ENCODE measurements at regions not wholly inside any gene's neighbourhood (a gene's known extent, or its start where the extent isn't known, plus 50 kb on each side); places are given as distances from the start of the nearest gene placed in this dataset.

DNA sequence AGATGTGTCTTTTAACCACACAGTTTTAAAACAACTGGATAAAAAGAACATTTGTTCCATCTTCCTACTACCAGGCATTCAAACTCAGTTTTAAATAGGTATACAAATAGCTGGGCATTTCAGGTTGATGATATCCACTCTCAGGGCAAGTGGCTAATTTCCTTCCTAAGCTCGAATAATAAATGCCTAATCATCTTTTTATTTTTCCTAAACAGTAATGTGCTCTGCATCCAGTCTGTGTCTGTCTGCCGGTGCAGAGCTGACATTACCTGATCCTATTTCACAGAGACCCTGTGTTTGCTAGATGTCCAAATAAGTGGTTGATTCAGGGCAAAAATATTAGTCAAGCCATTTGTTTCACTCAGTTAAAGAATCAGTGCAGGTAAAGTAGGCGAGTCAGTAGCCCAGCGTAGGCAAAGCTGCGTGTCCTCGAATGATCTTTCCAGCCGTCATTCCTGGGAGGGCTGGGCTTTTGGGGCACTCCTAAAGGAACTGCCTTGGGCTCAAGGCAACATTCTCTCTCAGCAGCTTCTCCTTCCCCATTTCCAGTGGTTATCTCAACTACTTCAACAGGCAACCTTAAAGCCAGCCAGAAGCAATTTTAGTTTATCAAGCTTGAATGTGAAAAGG is 74.2 kb upstream of the BMP2 start:
- no peak for DNase-seq (ENCODE audit: low read depth)

DNA sequence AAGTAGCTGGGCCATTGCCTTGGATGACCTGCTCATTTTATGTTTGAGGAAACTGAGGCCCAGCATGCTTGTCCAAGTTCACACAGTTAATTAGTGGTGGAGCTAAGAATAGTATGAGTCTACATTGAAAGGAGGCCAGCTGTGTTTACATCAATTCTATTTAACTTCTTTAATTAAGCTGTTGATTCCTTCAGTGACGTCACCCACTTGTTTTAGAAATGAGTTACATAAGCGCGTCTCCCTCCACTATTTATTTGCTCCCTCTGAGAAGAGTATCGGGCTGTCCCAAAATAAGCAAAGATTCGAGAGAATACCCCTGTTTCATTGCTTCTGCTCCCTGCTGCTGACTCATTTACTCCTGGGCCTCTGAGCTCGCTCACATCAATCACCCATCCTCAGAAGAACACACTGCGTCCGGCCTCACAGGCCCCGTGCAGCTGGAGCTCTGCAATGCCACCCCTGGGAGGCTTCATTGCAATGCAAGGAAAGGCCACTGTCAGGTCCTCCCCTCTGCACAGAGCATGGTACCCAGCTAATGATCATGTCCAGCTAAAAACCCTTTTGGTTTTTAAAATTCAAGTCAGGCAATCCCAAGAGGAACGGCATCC is 74.8 kb upstream of the BMP2 start:
- DNase-seq (ENCODE audit: low read depth): no peak

DNA sequence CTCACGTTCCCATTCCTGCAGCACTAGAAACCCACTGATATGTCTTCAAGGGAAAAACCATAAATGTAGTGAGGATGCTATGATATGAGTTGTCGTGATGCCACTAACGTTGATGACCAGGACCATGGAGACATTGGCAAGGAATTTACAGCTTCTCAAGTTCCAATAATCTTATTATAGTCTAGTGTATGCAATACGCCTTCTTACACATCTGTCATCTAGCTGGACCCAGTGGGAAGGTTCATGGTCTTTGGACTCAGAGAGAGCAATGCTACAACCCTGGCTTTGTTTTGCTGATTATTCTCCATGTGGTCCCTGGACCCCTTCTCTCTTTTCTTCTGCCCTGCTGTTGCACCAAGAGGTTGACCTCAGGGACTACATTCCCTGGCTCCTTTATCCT is 76.0 kb upstream of the BMP2 start:
- no peak for DNase-seq (ENCODE audit: low read depth)

DNA sequence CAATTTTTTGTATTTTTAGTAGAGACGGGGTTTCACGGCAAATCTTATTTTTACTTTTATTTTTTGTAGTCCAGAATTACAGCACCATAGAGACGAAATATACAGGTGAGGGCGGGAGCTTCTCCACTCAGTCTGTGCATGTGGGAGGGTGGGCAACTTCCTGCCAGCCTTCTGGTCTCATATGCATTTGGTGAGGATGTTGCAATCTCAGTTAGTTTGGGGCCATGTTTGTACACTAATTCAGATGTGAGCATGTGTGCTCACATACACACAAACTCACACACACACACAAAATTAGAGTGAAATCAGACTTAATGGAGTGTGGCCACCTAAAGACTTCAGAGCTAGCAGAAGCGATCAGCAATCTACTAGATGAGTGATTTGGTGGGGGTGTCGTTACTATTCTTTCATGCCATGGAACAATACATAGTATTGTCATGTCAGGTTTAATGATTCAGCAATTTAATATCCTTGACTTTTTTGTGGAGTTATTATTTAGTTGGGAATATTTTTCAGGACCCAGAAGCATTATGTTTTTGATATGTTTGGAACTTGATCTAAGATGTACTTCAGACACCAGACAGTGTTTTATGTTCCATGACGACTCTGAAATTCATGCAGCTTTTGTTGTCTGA is 78.0 kb upstream of the BMP2 start:
- DNase-seq (ENCODE audit: low read depth): no peak

DNA sequence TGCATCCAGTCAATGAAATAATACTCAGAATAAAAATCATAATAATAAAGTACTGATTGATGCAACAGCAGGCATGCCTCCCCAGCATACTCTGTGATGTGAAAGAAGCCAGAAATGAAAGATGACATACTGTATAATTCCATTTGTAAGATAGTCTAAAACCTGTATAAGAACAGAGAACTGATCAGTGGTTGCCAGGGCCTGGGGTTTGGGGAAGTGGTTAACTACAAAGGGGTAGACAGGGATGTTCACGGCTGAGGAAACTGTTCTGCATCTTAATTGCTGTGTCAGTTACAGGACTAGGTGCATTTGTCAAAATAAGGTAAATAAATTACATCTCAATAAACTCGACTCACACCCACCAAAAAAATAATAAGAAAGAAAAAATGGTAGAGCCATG is 81.3 kb upstream of the BMP2 start:
- no peak for DNase-seq (ENCODE audit: low read depth)

DNA sequence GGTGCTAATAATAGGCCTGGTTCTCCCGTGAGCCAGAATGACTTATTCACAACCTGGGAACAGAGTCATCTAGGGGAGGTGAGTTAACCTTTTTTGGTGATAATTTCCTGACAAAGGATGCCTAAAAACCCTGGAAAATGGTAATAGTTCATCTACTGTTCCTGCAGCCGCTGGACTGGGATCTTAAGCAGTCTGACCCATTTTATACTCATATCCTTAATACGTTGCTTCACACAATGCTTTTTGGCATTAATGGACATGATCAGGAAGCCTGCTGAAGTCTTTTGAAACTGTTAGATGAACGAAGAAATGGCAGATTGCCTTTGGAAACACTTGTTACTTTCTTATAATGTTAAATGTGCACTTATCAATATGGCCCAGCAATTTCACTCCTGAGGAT is 81.9 kb upstream of the BMP2 start:
- no peak for DNase-seq (ENCODE audit: low read depth)

DNA sequence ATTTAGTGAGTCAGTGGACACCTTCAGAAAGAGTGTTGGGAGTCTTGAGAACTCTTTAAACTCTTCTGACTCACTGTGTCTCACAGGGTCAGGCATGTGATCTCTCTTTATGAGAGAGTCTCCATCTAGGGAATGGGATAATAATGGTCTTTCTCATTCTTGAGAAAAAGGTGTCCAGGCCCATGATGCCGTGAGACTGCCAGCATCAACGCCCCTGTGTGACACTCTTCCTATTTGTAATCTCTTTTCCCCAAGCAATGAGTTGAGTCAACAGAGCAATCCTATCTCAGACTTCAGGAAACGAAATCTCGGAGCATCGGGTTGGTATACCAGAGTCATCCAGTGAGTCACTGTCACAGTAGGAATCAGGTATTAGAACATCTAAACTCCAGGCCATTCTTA is 82.3 kb upstream of the BMP2 start:
- DNase-seq (ENCODE audit: low read depth): peak; percentile 63

DNA sequence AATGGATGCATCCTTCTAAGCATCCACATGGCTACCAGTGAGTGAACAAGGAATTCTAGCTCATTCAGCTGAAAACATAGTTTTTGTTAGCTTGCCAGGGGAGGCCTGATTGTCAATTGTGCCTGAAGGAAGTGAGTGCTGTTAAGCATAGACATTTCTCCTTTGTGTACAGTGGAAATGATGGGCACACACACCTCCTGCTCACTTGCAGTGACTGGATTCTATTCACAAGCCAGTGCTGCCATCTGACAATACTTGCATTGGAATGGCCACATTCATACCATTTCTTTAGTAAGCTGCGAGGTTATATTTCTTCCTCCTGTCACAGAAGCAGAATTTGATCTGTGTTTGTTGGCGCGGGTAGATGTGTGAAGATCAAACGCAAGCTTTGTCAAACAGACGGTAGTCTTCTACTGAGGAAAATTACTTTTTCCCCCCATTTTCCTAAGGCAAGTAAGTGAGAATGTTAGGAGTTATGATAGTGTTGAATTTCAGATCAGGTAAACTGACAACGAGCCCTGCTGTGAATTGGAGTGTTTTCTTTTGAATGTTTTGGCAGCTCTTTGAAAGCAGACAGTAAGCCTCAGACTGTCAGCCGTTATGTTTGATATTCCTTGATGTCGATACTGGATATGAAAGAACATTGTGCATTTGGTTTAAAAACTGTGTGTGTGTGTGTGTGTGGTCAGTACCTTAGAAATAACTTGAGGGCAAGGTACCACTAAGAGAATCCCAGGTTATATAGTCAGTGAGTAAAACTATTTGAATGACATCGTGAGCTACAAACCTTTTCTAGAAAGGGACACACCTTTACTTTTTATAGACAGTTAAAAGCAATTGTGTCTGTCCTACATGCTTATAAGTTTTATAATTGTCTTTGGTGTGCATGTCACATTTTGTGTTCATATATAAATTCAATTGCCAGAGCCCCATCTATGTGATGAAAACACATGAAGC is 84.2 kb upstream of the BMP2 start:
- no peak for DNase-seq (ENCODE audit: low read depth)

DNA sequence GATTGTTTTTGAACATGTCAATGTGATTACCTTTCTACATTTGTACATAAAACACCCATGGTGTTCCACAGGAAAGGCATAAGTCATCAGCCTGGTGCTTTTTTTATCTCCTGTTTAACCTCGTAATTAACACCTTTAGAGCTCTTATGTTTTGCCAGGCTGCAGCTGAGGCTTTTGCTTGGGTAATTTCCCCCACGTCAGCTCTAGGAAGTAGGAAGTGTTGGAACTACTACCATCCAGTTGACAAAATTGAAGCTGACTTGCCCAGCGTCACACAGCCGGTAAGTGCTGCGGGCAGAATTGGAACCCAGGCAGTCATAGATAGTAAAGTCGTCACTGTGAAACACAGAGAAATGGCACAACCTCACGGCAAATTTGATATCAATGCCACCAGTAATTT is 86.6 kb upstream of the BMP2 start:
- no peak for DNase-seq (ENCODE audit: low read depth)

DNA sequence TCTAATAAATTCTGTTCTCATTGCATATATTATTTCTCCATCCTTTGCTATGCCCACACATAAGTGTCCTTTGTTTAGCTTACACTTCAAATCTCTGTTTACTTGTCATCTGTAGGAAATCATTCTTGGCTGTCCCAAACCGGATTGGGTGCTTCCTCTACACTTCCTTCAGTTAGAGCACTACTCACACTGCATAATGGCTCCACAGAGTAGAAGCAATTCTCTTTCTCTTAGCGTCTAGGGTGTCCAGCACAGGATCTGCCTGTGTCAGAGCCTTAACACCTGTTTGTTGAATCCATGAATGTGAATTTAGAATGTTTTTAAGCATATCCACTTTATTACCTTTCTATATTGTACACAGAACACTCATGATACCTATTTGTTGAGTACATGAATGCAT is 87.0 kb upstream of the BMP2 start:
- no peak for DNase-seq (ENCODE audit: low read depth)

DNA sequence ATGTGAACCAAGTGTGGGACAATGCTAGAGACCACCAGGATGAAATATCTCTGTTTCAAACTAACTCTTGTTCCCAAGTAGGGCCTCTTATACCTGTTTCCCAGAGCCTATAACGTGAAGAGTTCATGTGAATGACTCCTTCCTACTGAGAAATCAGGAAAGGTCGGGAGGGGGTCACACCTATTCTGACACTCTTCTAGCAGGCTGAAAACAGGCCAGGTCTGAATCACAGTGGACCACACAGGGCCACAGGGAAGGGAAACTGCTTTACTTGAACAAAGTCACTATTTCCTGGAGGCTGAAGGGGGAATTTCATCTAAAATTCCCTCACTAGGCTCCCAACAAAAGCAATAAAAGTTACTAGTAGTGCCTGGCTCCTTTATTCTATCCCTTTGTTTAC is 88.4 kb upstream of the BMP2 start:
- no peak for DNase-seq (ENCODE audit: low read depth)

DNA sequence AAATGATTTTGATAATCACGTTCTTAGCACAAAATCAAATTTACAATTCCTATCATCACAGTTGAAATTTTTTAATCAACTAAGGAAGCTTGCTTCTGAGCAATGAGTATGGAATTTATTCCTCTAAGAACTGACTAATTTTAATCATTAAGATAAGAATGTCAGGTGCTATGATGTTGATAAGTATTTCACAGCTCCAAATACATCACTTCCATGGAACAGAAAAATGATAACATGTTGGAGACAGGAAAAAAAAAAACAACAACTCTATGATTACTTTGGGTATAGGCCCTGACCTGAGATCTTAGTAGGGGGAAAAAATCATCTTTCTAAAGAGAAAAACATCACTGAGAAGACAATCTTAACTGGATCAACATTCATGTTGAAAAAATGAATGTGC is 89.4 kb upstream of the BMP2 start:
- DNase-seq (ENCODE audit: low read depth): no peak

DNA sequence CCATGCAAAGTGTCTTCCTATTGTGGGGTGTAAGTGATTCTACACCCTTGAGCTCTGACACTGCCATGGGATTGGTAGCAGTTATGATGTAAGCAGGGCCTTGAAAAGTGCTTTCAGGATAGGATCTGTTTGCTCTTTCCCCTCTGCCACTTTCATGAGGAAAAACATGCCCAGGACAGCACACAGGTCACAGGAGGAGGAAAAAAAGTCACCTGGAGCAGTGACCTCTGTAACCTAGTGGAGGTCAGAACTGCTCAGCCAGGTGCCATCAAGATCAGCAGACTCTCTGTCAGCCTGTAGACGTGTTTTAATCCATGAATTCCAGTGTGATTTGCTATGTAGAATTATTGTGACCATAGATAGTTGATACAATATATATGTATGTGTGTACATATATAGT is 92.7 kb upstream of the BMP2 start:
- no peak for DNase-seq (ENCODE audit: low read depth)

DNA sequence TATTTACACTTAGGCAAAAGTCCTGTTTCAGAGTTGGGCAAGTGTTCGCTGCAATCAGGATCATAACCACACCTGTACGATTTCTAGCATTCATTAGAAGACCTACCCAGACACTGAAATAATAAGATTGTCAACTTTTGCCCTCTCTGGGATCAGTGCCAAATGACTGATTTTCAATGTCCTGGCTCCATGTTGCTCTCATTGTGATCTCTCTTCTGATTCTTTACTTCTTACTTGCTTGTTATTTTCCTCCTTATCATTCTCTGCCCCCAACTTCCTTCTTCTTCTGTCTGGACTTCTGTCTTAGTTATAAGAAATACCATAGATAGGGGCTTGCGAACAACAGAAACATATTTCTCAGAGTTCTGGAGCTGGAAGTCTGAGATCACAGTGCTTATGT is 94.4 kb upstream of the BMP2 start:
- no peak for DNase-seq (ENCODE audit: low read depth)

DNA sequence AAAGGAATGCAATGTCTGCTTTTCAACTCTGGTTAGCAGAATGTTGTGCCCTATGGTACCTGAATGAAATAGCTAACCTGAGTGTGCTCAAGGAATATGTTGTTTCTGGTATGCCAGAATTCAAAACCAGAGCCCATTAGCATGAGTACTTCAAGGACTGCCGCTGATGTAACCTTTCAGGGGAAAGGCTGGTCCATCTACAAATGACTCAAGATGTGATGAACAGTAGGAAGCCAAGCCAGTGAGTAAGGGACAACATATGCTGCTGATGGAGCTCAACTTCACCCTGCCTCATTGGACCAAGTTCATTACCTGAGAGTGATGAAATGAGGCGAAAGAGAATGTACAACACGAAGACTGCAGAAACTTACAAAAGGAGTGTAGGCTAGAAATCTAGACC is 95.7 kb upstream of the BMP2 start:
- DNase-seq (ENCODE audit: low read depth): no peak

DNA sequence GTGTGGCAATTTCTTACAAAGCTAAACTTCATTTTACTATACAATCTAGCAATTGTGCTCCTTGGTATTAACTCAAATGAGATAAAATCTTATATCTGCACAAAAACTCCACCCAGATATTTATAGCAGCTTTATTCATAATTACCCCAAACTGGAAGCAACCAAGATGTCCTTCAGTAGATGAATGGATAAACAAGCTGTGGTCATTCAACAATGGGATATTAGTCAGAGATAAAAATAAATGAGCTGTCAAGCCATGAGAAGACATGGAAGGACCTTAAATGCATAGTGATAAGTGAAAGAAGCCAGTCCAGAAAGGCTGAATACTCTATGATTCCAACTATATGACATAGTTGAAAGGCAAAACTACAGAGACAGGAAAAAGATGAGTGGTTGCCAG is 98.9 kb upstream of the BMP2 start:
- no peak for DNase-seq (ENCODE audit: low read depth)

DNA sequence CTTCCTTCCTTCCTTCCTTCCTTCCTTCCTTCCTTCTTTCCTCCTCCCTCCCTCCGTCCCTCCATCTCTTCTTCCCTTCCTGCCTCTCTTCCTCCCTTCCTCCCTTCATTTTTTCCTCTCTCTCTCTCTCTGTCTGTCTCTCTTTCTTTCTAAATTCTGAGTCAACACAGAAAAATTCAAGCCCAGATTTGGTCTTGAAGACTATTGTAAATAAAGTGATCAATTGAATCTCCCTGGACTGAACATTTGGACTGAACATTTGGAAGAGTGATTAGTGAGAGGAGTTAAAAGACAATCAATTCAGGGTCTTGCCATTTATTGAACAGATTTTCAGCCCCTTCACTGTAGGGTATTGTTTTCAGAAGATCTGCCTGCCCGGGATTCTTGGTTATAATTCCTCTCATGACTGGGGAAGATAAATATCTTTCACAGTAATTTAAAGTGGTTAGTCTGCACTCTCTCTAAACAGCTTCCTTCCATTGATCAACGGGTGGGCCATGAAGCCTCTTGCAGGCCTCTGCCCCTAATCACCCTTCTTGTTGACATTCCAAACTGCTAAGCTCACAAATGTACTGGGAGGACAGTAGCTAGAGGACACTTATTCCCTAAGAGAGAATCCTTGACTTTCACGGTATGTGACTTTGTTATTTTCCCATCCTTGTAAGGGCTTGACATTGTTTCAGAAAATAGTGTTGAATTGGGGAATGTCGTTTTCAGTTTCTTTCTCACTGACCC is 101.7 kb upstream of the BMP2 start:
- DNase-seq (ENCODE audit: low read depth): peak; percentile 72

DNA sequence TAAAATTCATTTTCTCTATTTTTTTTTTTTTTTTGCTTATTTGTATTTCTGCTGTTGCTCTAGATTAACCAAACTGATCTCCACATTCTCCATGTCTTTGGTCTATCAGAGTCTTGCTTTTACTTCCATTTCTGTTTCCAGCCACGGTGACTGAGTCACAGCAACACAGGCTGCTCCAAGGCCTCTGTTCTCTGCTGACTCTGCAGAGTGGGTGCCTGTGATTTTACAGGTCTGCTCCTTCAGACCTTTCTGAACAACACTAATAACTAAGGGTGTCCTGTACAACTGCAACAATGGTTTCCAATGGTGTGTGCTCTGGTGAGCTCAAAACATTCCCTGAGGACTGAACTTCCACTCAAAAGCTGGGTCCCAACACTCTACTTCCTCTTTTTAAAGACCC is 102.3 kb upstream of the BMP2 start:
- no peak for DNase-seq (ENCODE audit: low read depth)

DNA sequence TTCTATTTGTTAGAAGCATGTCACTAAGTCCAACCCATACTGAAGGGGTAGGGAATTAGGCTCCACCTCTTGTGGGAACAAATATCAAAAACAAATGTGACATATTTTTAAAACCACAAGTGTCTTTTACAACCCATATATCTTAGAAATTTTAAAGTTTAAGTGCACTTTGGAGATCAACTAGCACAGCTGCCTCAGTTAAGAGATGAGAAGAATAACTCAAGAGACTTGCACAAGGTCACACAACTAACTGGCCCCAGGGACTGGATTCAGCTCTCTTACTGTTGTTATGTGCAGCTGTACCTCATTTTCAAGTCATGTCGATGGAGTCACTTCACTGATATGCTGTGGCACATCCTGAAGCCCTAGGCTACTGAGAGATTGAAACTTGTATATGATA is 102.9 kb upstream of the BMP2 start:
- no peak for DNase-seq (ENCODE audit: low read depth)

DNA sequence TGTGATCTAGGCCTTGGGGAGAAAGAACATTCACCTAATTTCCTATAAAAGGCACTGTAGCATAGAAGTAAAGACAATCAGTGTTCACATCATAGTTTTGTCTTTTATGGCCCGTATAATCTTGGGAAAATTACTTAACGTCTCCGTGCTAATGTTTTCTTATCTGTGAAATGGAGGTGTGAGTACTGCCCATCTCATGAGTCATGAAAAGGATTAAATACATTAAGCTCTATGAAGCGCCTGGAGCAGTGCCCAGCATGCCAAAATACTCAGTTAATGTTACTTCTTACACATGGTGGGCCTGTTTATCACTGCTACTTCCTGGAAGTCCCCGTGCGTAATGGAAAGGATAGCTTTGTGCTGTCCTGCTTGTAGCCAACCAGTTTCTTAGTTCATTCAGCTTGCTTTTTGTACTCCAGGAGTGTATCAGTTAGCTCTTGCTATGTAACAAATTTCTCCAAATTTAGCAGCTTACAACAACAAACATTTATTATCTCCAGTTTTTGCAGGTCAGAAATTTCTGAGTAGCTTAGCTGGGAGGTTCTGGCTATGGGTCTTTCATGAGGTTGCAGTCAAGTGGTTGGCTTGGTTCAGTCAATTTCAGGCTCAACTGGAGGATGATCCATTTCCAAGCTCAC is 103.6 kb upstream of the BMP2 start:
- no peak for DNase-seq (ENCODE audit: low read depth)

DNA sequence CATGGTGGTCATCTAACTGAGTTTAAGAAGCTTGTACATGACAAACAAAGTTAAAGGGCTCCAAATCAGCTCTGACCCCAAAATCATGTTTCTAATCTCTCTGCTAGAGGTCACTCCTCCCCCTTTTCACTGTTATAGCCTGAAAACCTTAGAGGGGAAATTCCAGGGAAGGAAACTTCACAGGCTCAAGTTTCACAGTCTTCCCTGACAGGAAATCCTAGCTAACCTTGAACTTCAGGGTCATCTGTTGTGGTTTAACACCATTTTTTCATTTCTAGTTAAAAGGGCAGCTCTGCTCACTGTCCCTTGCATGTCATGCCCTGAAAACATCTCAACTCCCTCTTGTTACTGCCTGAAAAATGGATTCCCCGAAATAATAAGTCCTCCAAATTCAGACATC is 104.4 kb upstream of the BMP2 start:
- DNase-seq (ENCODE audit: low read depth): peak; percentile 14

DNA sequence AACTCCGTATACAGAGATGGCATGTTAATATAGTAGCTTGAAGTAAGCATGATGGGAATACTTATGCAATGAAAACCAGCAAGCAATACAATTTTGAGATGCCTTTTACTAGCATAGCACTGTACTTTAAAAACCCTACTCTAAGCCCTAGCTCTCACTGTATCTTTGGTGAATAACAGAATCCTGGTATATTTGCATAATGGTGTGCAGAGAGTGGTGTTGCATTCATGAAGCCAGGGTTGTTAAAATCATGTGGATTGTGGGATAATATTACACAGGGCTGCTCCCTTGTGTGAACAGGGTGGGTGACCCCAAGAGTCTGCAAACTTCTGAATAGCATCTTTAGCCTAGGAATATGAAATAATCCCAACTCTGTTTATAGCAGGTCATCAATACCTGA is 105.2 kb upstream of the BMP2 start:
- no peak for DNase-seq (ENCODE audit: low read depth)

All from EH (cell line).